ENCODE measurements at regions not wholly inside any gene's neighbourhood (a gene's known extent, or its start where the extent isn't known, plus 50 kb on each side); places are given as distances from the start of the nearest gene placed in this dataset.

GRCh38 chr5:60232036-60232795, 338.7 kb upstream of the PDE4D start:
- no peak for DNase-seq

- DNase-seq: no peak
Measured at GRCh38 chr5:60230456-60230855, 336.9 kb upstream of the PDE4D start.

- no peak for DNase-seq
Measured at GRCh38 chr5:60229691-60230185, 336.2 kb upstream of the PDE4D start.

- no peak for DNase-seq
Measured at GRCh38 chr5:60228676-60229075, 335.1 kb upstream of the PDE4D start.

- no peak for DNase-seq
Measured at GRCh38 chr5:60226128-60226527, 332.6 kb upstream of the PDE4D start.

GRCh38 chr5:60223342-60223741, 329.8 kb upstream of the PDE4D start:
- no peak for DNase-seq

GRCh38 chr5:60219921-60220320, 326.4 kb upstream of the PDE4D start:
- no peak for DNase-seq

GRCh38 chr5:60210810-60211209, 317.3 kb upstream of the PDE4D start:
- no peak for DNase-seq

GRCh38 chr5:60209146-60209840, 315.8 kb upstream of the PDE4D start:
- DNase-seq: no peak

GRCh38 chr5:60208716-60209115, 315.2 kb upstream of the PDE4D start:
- no peak for DNase-seq

- DNase-seq: no peak
Measured at GRCh38 chr5:60207040-60207439, 313.5 kb upstream of the PDE4D start.

- DNase-seq: no peak
Measured at GRCh38 chr5:60206234-60206633, 312.7 kb upstream of the PDE4D start.

GRCh38 chr5:60205071-60205470, 311.5 kb upstream of the PDE4D start:
- no peak for DNase-seq

- peak; percentile 98 for DNase-seq
Measured at GRCh38 chr5:60196385-60197113, 303.0 kb upstream of the PDE4D start.

GRCh38 chr5:60195551-60195950, 302.0 kb upstream of the PDE4D start:
- DNase-seq: no peak

- no peak for DNase-seq
Measured at GRCh38 chr5:60195083-60195482, 301.6 kb upstream of the PDE4D start.

GRCh38 chr5:60185231-60186099, 291.9 kb upstream of the PDE4D start:
- DNase-seq: peak; percentile 6

- DNase-seq: peak; percentile 61
Measured at GRCh38 chr5:60184606-60185005, 291.1 kb upstream of the PDE4D start.

GRCh38 chr5:60183881-60184280, 290.4 kb upstream of the PDE4D start:
- no peak for DNase-seq

GRCh38 chr5:60178101-60178500, 284.6 kb upstream of the PDE4D start:
- peak; percentile 55 for DNase-seq

GRCh38 chr5:60177596-60177995, 284.1 kb upstream of the PDE4D start:
- peak; percentile 38 for DNase-seq

- peak; percentile 23 for DNase-seq
Measured at GRCh38 chr5:60173667-60174066, 280.1 kb upstream of the PDE4D start.

- DNase-seq: peak; percentile 47
Measured at GRCh38 chr5:60163762-60164161, 270.2 kb upstream of the PDE4D start.

Measured in fibroblast of skin of right quadriceps (primary cell).